ENCODE measurements at regions not wholly inside any gene's neighbourhood (a gene's known extent, or its start where the extent isn't known, plus 50 kb on each side); places are given as distances from the start of the nearest gene placed in this dataset.

DNA sequence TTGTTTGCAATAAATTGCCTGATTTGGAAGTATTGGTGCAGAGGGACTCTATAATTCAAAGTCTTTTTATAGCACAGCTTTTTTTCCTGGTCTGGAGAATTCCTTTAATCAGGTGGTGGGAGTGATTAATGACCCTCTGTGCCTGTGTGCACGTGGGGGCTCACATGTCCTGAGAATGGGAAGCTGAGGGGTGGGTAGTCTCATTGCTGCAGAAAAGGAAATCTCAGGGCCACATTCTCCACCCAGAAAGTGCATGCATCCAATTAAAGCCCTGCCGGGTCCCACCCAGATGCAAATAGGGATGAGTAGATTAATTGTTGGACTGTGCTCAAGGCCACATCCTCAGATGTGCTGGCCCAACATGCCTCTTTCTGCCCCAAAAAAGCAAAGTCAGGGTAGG lies 324.7 kb downstream of the CXCL12 start:
- TF ChIP-seq NANOG (IDR thresholded peaks at IDR 0.05; ENCODE audit: insufficient read depth, low read depth, low read length, poor library complexity, severe bottlenecking): no peak
- TF ChIP-seq SIN3A (conservative IDR thresholded peaks at IDR 0.05 in 1 of 2, IDR thresholded peaks at IDR 0.05 in 1 of 2; ENCODE audit: low read depth in 1 of 2, low read length in 2 of 2): no peak
- TF ChIP-seq CTCF (IDR thresholded peaks at IDR 0.05; ENCODE audit: control extremely low read depth in 1 of 3, insufficient read depth in 1 of 3, low read depth in 1 of 3, low read length in 3 of 3): no peak
- TF ChIP-seq SAP30 (IDR thresholded peaks at IDR 0.05; ENCODE audit: insufficient read depth, insufficient replicate concordance, low read length): no peak
- no peak for TF ChIP-seq GABPA (IDR thresholded peaks at IDR 0.05; ENCODE audit: borderline replicate concordance, insufficient read depth, low read length)
- TF ChIP-seq ATF2 (IDR thresholded peaks at IDR 0.05; ENCODE audit: low read length): no peak
- TF ChIP-seq POLR2A (IDR thresholded peaks at IDR 0.05; ENCODE audit: control extremely low read depth in 1 of 2, low read depth in 2 of 2, low read length in 2 of 2): no peak
- no peak for TF ChIP-seq EP300 (IDR thresholded peaks at IDR 0.05; ENCODE audit: borderline replicate concordance in 1 of 2, low read depth in 2 of 2, low read length in 2 of 2)
- TF ChIP-seq TAF7 (optimal IDR thresholded peaks at IDR 0.05; ENCODE audit: borderline replicate concordance, low read depth, low read length): no peak
- no peak for TF ChIP-seq JUND (IDR thresholded peaks at IDR 0.05; ENCODE audit: low read length)
- TF ChIP-seq SP2 (IDR thresholded peaks at IDR 0.05; ENCODE audit: low read length): no peak
- TF ChIP-seq HDAC2 (IDR thresholded peaks at IDR 0.05; ENCODE audit: borderline replicate concordance in 1 of 2, low read depth in 2 of 2, low read length in 2 of 2): no peak
- TF ChIP-seq MAX (IDR thresholded peaks at IDR 0.05): no peak

All from H1 (cell line).